ENCODE measurements at regions not wholly inside any gene's neighbourhood (a gene's known extent, or its start where the extent isn't known, plus 50 kb on each side); places are given as distances from the start of the nearest gene placed in this dataset.

DNA sequence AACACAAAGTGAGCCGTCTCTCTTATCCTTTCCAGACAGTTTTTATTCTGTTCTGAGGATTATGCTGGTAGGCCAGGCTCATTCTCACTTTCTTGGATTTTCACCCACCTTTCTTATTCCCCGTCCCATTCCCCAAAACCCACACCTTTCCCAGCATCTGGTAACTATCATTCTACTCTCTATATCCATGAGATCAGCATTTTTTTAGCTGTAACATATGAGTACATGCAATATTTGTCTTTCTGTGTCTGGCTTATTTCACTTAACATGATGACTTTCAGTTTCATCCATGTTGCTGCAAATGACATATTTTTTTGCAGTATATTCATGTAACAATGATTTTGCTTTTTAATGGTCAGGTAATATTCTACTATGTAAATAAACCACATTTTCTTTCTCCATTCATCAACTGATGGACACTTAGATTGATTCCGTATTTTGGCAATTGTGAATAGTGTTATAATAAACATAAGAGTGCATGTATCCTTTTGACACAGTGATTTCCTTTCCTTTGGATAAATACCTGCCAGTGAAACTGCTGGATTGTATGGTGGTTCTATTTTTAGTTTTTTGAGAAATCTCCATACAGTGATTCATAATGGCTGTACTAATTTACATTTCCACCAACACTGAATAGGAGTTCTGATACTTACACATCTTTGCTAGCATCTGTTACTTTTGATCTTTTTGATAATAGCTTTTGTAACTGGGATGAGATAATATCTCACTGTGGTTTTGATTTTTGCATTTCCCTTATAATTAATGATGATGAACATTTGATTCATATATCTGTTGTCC, 289.3 kb downstream of the RPRM start:
- no peak for DNase-seq

- DNase-seq = no peak
These were observed 298.8 kb downstream of the RPRM start for GRCh38 chr2:153179808-153180207.

GRCh38 chr2:153169609-153170008, 309.0 kb downstream of the RPRM start:
- no peak for DNase-seq

DNA sequence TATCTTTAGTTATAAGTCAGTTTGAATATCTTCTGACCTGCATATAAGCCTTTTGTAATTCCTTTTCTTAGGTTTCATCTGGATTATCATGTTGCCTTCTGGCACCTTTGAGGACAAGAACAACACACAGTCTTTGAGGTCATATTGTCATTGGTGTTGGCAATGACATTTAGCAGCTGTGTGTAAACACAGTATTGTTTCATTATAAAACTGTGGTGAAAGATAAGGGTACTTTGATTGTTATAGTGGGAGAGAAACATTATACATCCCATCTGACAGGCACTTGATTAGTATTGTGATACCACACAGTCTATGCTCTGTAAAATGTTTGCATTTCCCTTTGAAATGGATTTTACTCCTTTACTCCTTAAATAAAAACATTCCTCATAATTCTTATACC, 313.5 kb downstream of the RPRM start:
- no peak for DNase-seq

- DNase-seq = peak in 2 of 3 donors; percentile 3 to 18
These were observed 315.5 kb downstream of the RPRM start for GRCh38 chr2:153163055-153163454.

- DNase-seq = no peak
These were observed 321.8 kb downstream of the RPRM start for GRCh38 chr2:153156743-153157142.

DNA sequence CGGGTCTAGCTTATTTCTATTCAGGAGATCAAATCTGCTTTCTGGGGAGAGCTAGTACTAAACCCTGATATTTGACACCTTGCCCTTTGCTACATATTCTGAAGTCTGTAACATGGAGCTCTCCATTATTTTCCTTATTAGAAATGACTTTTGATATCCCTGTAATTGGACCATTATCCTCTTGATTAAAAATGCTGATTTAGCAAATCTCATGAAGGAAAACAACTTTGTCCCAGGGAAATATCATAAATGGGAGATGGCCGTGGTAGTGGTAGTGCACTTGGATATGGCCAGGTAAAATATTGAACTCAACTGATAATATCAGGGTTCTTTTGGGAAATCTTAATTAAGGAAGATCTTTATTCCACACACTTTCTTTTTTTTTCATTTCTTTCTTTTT, 326.5 kb downstream of the RPRM start:
- DNase-seq = no peak

- no peak for DNase-seq
These were observed 333.0 kb downstream of the RPRM start for GRCh38 chr2:153145470-153145978.

DNA sequence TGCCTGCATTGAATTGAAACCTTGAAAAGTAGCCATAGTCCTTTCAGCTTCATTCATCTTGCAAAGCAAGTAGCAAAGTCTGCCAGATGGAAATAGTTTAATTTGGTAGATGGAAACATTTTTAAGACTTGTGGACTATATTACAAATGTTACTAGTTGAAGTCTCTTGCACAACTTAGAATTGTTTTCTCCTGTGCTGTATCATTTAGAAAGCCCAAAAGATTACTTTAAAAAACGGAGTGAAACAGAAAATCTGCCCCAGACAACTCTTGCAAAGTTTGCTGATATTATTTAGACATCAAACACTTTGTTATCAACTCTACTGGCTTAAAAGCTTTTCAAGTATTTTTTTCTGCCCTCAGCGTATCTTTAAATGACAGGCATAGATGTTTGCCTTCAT, 335.0 kb downstream of the RPRM start:
- DNase-seq = no peak

GRCh38 chr2:153140498-153140897, 338.1 kb downstream of the RPRM start:
- no peak for DNase-seq

DNA sequence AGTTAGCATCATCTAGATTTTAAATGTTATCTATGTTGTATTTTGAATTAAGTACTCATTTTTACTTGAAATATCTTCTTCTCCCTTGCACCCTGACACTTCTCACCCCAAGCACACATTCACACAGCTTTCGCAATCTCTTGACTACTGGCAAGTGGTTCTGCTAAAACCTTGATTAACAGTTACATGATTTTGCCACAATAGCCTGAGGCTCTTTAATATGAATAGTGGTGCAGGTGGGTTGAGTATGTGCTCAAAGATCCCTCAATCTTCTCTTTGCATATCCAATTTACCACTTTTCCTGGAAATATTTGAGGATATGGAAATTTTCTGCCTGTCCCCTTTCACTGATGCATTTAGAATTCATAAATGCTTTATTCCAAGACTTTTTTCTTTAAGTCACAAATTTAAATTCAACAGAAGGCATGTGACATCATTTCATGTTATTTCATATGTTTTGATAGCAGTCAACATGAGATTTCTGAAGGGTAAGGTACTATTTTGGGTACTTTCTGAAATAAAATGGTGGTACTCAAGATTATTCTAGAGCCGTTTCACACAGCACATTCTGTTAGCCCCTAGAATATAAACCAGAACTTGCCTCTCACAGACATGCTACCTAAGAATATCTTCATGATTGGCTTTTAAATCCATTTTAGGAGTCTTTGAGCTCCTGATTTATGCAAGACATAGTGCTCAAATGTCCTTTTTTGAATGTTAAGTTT, 339.7 kb downstream of the RPRM start:
- no peak for DNase-seq

DNA sequence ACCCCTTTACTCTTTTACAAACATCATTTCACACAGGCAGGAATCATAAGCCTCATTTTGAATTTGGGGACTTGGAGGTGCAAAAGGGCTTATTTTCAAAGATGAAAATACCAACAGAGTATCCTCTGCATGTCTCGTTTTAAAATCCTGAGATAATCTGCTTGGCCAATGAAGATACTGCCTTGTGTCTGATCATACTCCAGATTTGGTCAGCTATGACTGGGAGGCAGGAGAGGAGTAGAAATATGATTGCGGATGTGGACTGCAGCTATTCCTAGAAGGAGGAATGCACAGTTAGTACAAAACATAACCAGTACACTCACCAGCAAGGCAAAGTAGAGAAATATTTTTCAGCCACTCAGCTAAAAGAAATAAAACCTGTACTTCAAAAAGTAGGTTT, 342.3 kb downstream of the RPRM start:
- DNase-seq = no peak

GRCh38 chr2:153134725-153135124, 343.8 kb downstream of the RPRM start:
- DNase-seq = no peak

DNA sequence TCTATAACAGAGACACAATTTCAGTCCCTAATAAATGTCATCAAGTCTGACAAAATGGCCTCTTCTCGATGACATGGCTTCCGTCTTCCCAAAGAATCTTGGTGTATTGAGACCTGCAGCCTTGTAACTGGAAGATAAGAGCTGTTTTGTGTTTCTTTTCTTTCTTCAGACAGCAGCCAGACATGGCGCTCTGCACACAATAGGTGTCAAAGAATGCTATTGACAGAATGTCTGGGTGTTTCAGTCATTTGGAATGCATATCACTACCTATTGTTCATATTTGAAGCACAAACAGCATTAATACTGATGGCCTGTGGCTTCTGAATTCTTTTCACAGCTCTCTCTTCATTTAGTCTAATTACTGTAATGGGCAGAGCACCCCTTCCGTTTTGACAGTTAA, 344.8 kb downstream of the RPRM start:
- no peak for DNase-seq

GRCh38 chr2:153132418-153132817, 346.1 kb downstream of the RPRM start:
- DNase-seq = no peak

DNA sequence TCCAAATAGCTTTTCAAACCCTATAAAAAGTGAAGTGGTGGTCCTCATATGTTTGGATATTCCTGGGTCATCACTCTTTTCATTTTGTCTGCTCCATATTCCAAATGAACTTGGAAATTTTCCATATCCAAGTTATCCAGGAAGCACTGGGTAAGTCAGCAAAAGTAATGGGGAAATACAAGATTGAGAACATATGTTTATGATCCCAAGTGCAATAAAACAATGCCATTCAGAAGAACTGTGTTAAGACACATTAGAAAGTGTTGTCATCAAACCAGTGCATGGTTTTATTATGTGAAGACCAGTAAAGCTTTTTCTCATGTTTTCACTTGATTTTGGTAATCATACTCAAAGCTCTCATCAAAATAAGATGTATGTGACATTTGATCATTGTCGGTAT, 363.4 kb downstream of the RPRM start:
- no peak for DNase-seq

- no peak for DNase-seq
These were observed 368.1 kb downstream of the RPRM start for GRCh38 chr2:153110486-153110885.

DNA sequence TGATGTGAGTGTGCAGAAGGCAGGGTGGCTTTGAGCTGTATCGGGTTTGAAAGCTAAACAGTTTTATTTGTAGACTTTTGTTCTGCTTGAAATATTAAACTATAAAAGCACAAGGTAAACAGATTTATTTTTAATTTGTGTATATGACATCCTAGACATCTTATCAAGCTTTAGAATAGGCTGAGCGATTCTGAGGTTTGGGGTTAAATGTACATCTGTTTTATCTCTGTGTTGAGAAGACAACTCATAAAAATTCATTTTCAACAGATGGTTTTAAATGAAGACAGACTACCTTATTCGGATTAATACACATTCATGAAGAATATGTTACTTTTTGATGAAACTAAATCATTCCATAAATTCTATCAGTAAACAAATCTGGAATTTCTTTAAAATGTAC, 368.8 kb downstream of the RPRM start:
- no peak for DNase-seq

DNA sequence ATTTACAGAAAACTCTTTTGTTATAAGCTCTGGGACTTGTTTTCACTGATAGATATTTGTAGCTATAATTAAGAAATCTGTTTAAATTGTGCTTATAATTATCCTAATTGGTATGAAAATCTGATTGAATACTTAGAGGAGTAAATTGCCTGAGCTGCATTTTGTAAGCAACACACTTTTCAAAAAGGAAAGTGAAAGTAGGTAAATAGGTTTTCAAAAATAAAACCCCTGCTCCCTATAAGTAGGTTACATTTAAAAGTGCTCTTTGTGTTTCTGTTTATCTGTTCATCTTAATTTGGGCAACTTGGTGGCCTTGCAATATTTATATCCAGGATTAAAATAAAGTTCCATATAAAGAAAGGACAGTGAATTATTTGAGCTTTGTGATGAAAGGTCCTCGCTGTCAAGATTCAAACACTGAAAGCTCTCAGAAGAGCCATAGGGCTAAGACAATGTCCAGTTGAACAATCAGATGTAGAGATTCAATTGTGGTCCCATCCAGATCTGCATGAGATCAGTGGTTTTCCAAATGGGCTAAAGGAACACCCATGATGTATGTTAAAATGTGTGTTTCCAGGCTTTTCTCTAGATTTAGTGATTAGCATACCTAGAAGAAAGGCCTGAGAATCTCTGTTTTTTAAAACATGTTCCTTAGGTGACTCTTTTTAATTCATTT, 371.6 kb downstream of the RPRM start:
- no peak for DNase-seq

DNA sequence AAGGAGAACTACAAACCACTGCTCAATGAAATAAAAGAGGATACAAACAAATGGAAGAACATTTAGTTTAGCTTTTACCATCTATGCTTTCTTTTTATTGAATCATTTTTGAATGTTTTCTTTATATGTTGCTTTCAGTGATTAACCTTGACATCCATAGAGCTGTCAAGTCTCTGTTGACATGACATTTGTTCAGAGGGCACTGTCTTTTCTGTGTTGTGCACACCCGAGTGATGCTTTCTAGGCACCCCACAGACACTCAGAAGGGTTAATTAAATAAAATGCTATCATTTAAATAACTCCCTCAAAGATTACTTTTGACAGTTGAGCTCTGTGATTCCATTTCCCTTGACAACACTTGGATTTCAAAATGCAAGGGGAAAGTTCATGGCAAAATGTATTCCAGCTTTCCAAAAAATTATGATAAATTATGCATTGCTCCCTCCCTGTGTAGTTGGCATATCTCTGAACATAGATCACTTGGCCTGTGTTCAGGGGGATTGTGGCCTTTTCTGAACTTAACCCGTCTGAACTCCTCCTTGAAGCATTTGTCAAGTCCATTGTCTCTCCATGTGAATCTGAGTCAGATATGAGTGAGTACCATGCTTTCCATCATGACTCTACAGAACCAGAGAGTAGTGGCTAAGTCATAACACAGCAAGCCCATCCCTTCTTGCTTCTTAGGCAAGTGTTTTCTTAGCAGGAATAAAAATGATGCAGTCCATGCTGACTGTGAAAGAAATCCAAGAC, 372.6 kb downstream of the RPRM start:
- DNase-seq = no peak

DNA sequence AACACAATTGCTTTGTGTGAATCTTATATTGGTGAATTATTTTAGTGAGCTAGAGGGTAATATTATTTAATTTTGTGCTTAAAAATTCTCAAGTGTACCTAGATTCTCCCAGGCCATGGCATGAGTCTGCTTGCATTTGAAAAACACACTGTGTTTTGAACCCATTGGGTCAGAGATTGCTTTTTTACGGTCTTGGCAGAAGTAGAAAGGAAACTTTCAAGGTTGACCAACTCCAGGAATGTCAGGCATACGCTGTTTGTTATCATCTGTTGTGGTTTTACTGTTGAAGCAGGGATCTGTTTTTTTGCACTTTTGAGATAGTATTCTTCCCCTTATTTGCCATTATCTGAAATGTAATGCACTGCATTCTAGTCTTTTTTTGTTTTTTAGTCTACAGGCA, 377.4 kb downstream of the RPRM start:
- DNase-seq = no peak

DNA sequence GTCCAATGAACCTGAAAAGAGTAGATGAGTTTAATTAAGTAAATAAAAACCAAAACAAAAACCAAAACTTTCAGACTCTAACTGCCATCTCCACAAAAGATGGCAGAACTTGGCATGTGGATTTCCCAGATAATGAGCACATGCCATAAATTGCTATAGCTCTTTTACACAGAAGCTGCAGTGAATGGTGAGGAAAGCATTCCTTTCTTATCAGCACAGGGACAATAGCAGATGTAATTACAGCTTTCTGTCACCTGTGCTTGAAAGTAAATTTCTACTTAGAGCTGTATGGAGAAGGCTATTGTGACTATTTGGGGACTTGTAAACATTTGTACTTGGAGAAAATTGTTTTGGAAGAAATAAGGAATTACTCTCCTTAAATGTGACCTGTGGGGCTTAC, 378.4 kb downstream of the RPRM start:
- no peak for DNase-seq

DNA sequence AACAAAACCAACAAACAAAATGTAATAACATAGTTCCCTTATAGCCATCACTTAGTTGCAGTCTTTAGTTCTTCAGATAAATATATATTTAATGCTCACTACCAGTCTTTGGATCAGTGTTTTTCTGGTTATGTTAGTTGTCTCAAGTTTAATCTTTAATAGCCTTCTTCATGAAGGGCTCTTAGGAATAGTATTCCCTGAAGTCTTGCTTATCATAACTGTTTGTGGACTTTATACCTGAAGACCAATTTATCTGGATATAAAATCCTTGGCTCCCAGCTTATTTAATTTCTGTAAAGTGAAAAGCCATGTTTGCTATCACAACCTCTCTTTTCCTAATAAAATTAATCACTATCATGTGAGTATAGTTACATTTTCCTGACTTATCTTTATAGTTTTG, 379.7 kb downstream of the ARL6IP6 start:
- no peak for DNase-seq

All from suppressor macrophage treated with lipopolysaccharide for 1 hour (primary cell).